ENCODE measurements at regions not wholly inside any gene's neighbourhood (a gene's known extent, or its start where the extent isn't known, plus 50 kb on each side); places are given as distances from the start of the nearest gene placed in this dataset.

DNA sequence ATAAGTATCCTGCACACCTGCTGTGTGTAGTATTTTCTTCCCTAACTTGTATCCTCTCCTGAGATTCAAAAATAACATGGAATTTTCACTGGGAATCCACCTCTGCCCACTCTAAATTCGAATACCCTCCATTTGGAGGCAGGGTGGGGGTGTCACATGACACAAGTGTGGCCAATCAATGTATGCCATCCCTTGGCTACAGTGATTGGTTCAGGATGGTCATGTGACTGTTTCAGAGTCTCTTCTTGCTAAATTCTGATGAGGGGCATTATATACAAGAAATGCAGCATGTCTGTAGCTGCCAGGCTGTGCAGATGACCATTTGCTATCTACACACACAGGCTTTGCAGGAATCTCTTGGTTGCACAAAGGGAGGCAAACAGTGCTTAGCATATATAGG is 86.8 kb upstream of the TMEM132C start:
- DNase-seq: no peak

DNA sequence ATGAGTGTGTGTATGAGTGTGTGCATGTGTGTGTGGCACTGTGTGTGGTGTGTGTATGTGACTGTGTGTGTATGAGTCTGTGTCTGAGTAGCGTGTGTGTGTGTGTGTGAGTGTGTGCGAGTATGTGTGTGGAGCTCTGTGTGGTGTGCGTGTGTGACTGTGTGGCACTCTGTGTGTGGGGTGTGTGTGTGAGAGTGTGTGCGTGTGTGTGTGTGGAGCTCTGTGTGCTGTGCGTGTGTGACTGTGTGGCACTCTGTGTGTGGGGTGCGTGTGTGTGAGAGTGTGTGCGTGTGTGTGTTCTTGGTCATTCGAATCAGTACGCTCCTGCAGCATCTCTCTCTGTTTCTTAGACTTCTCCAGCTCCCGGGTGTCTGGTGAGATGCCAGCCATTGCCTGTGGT is 76.9 kb upstream of the TMEM132C start:
- DNase-seq: no peak

DNA sequence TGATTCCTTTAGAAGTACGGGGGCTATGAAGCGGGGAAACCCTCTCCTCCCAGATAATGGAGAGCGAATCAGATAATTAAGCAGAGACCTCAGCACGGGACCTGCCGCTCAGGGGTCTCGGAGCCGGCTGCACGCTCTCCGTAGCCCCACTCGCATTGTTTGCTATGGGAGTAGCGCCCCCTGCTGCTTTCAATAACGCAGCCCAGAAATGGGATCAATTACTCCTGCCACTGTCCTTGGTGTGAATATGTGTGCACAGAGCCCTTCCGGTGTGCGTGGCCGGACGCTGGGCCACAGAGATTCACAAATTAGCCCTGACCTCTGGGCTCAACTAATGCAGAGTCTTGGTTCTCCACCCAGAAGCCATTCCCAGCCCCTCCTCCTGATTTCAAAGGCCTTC is 76.4 kb upstream of the TMEM132C start:
- DNase-seq: no peak

DNA sequence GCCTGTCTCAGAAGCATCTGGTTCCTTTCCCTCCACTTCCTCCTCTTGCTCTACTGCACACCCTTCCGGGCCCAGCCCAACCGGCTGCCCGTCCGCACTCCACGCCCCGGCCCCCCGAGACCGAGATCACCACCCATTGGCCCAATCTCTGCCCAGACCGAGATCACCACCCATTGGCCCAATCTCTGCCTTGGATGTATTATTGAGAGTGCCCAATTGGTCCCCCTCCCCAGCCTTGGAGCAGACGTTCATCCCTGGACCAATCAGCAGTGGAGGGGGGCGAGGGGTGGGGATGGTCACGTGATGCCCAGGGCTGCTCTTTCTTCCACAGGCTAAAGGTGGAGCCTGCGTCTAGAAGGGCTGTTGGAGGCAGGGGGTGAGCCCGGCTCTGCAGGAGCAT is 75.6 kb upstream of the TMEM132C start:
- no peak for DNase-seq

DNA sequence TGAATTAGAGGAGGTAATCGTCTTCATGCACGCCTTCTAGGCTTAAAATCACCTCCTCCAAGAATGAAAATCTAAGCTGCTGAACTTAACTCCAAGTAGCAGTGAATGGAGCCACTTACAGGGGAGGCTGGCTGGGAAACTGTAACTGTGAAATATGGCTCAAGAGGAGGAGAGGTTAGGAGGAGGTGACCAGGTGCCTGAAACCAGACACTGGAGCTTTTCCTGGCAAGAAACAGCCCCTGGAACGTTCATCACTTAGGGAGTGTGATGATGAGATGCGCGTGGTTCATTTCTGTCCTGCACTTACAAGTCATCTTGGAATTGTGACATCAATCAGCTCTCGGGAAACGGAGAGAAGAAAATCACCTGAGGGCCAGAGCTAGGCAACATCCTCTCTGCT is 62.3 kb upstream of the TMEM132C start:
- DNase-seq: no peak

DNA sequence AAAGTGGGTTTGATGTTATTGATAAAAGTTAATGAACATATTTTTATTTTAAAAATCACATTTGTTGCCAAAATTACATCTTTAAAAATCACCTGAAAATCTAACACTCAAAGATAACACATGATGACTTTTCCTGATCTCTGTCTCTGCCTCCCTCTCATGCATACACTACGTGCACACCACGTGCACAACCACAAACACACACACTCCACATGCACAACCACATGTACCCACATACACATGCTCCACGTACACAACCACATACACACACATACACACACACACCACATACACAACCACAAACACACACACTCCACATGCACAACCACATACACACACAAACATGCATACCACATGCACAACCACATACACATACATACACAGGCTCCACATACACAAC is 61.8 kb upstream of the TMEM132C start:
- no peak for DNase-seq

DNA sequence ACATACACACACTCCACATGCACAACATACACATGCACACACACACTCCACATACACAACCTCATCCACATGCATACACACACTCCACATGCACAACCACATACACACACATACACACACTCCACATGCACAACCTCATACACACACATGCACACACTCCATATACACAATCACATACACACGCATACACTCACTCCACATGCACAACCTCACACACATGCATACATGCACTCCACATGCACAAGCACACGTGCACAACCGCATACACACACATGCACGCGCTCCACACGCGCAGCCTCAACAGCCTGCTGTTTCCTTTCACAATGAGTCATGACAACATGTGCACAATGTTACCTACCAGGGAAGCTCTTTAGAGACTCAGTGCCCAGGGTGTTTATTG is 61.2 kb upstream of the TMEM132C start:
- no peak for DNase-seq
